Mammary epithelial cell (primary cell): ENCODE measurements at regions not wholly inside any gene's neighbourhood (a gene's known extent, or its start where the extent isn't known, plus 50 kb on each side); places are given as distances from the start of the nearest gene placed in this dataset.

Source experiments
- CTCF ChIP-seq, 2 donors: IDR thresholded peaks in 1 of 2; conservative IDR thresholded peaks in 1 of 2; 2 replicates each; pipeline ENCODE4 v1.5.1; 2011 to 2012; ENCODE audit warnings: inconsistent platforms in 2 of 2, low read length in 2 of 2, mild to moderate bottlenecking in 2 of 2, control low read depth in 1 of 2, low read depth in 1 of 2; ENCODE audit not compliant: insufficient read depth in 1 of 2; ENCODE audit errors: extremely low read depth in 1 of 2
- EZH2 ChIP-seq: IDR thresholded peaks from 2 replicates; pipeline ENCODE4 v1.6.1; 2012; ENCODE audit warnings: low read length, inconsistent platforms, borderline replicate concordance

DNA sequence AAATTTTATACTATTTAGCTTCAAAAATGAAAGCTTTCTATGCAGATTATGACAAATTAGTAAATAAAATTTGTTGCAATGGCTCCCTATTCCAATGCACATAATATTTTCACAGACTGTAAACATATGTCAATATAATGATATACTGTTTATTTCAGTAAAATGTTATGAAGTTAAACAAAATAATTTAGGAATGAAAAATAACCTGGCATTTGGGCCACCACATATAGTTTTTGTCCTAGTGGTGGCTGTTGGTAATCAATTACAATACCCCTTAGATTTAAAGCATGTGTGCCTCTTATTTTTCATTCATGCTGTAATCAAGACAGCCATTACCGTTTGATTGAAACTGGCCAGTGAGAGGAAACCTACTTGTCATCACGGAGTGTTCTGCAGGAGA lies 928.5 kb upstream of the KCND2 start:
- TF ChIP-seq CTCF (conservative IDR thresholded peaks at IDR 0.05 in 1 of 2, IDR thresholded peaks at IDR 0.05 in 1 of 2; ENCODE audit: extremely low read depth in 1 of 2, insufficient read depth in 1 of 2, low read depth in 1 of 2, low read length in 2 of 2) (no peak), EZH2 (no peak)
